Hepatocyte (in vitro differentiated cells): ENCODE measurements at regions not wholly inside any gene's neighbourhood (a gene's known extent, or its start where the extent isn't known, plus 50 kb on each side); places are given as distances from the start of the nearest gene placed in this dataset.
"Not testable (repeated sequence)": the region's sequence is repeated elsewhere in the genome, so short reads cannot be mapped to it uniquely, and the experiment has no call there.

Source experiments
- DNase-seq: peaks from one replicate; pipeline ENCODE4 v3.0.0-alpha.2; 2016; ENCODE audit warnings: low spot score
- H2AFZ ChIP-seq: fragments of 200-600 bp; sonication (generic); 2 replicates; pipeline ENCODE4 v1.6.0; 2016; ENCODE audit warnings: antibody characterized with exemption, mild to moderate bottlenecking
- H3K27ac ChIP-seq: fragments of 200-600 bp; sonication (generic); 2 replicates; pipeline ENCODE4 v1.5.1; 2016; ENCODE audit warnings: mild to moderate bottlenecking
- H3K27me3 ChIP-seq: fragments of 200-600 bp; sonication (generic); 2 replicates; pipeline ENCODE4 v1.6.1; 2016
- H3K36me3 ChIP-seq: fragments of 200-600 bp; sonication (generic); replicated peaks from 2 replicates; pipeline ENCODE4 v1.5.1; 2016; ENCODE audit warnings: low read depth; ENCODE audit not compliant: insufficient read depth
- H3K4me1 ChIP-seq: fragments of 200-600 bp; sonication (generic); 2 replicates; pipeline ENCODE4 v1.5.1; 2016; ENCODE audit warnings: mild to moderate bottlenecking, moderate library complexity; ENCODE audit not compliant: insufficient read depth
- H3K4me2 ChIP-seq: fragments of 200-600 bp; sonication (generic); 2 replicates; pipeline ENCODE4 v1.6.0; 2016
- H3K4me3 ChIP-seq: fragments of 200-600 bp; sonication (generic); 2 replicates; pipeline ENCODE4 v1.5.1; 2016; ENCODE audit warnings: mild to moderate bottlenecking
- H3K79me2 ChIP-seq: fragments of 200-600 bp; sonication (generic); 2 replicates; pipeline ENCODE4 v1.6.0; 2017; ENCODE audit warnings: mild to moderate bottlenecking
- H3K9me2 ChIP-seq: fragments of 200-600 bp; sonication (generic); replicated peaks from 2 replicates; pipeline ENCODE4 v1.6.0; 2017; ENCODE audit warnings: mild to moderate bottlenecking; ENCODE audit not compliant: insufficient read depth
- H3K9me3 ChIP-seq: fragments of 200-600 bp; sonication (generic); 2 replicates; pipeline ENCODE4 v1.5.1; 2016; ENCODE audit warnings: low read depth, mild to moderate bottlenecking
- H4K20me1 ChIP-seq: fragments of 200-600 bp; sonication (generic); 2 replicates; pipeline ENCODE4 v1.6.0; 2016; ENCODE audit warnings: mild to moderate bottlenecking; ENCODE audit not compliant: insufficient read depth, poor library complexity, severe bottlenecking
- EZH2 ChIP-seq: fragments of 200-600 bp; sonication (generic); IDR thresholded peaks from 2 replicates; pipeline ENCODE4 v1.6.1; 2016; ENCODE audit warnings: antibody characterized with exemption, mild to moderate bottlenecking, borderline replicate concordance
- EZH2phosphoT487 ChIP-seq: fragments of 200-600 bp; sonication (generic); IDR thresholded peaks from one replicate; pipeline ENCODE4 v1.6.1; 2018; ENCODE audit warnings: antibody characterized with exemption, mild to moderate bottlenecking, low read depth, moderate library complexity; ENCODE audit not compliant: unreplicated experiment, severe bottlenecking
- WGBS: methylation state at CpG from one replicate; pipeline ENCODE4 v1.1.6; 2016; ENCODE audit warnings: low lambda C conversion rate; ENCODE audit errors: missing lambda C conversion rate; 5-methylcytosine and 5-hydroxymethylcytosine counted together
- TF ChIP-seq, protein P1 (sequence below): fragments of 200-600 bp; sonication (generic); IDR thresholded peaks from 2 replicates; pipeline ENCODE4 v1.5.1; 2016; ENCODE audit warnings: antibody characterized with exemption, mild to moderate bottlenecking; ENCODE audit not compliant: poor library complexity

DNA sequence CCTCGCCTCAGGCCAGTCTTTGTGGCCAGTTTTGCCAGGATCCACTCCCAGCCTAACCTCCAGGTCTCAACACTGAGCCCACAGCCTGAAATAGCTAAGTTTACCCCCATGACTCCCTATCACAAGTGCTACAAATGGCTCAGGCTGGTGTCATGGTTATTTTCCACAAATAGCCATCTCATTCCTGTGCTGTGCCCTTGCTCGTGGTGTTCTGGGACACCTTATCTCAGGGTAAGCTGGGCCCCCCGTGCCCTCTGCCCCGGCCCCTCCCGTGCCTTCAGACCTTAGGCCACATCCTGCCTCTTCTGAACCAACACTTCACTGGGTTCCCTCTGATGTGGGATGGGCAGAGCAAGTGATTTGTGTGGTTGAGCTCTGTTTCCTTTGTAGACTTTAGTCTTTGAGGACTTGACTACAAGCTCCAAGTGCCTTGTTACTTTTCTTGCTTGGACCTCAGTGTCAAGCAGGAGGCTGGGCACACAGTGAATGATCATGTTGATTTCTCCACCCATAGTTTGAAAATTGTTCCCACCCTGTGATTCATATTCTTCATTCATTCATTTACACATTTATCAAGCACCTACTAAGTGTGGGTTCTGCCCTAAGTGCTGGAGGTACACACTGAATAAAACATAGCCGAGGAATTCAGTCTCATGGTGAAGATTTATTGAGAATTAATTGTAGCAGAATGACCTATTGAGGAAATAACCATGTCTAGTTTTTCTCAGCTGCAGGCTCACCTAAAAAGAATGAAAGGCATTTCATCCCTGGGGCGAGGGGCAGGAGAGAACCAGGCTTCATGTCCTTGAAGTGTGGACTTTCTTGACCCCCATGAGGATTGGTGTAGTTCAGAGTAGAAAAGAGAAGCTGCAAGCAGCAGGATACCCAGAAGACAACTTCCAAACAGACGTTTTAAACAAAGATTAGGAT is 84.5 kb upstream of the CTNNA1 start:
- 62% methylated on average over 6 of the region's 8 CpGs for WGBS
- no peaks in the 10 kb centered on the region for H4K20me1 ChIP-seq
- no peaks in the 10 kb centered on the region for H3K9me3 ChIP-seq
- peak overlapping the region; percentile 91 for H3K27ac ChIP-seq
- H3K4me1 ChIP-seq, result peaks cover 13% of the 10 kb centered on the region
- H2AFZ ChIP-seq, result no peak overlapping the region
- H3K27me3 ChIP-seq, result no peaks in the 10 kb centered on the region
- DNase-seq, result peak; percentile 62
- no peaks in the 10 kb centered on the region for H3K36me3 ChIP-seq
- H3K4me3 ChIP-seq, result no peak overlapping the region
- peak overlapping the region; percentile 52 for H3K4me2 ChIP-seq
- TF ChIP-seq, protein P1, sequence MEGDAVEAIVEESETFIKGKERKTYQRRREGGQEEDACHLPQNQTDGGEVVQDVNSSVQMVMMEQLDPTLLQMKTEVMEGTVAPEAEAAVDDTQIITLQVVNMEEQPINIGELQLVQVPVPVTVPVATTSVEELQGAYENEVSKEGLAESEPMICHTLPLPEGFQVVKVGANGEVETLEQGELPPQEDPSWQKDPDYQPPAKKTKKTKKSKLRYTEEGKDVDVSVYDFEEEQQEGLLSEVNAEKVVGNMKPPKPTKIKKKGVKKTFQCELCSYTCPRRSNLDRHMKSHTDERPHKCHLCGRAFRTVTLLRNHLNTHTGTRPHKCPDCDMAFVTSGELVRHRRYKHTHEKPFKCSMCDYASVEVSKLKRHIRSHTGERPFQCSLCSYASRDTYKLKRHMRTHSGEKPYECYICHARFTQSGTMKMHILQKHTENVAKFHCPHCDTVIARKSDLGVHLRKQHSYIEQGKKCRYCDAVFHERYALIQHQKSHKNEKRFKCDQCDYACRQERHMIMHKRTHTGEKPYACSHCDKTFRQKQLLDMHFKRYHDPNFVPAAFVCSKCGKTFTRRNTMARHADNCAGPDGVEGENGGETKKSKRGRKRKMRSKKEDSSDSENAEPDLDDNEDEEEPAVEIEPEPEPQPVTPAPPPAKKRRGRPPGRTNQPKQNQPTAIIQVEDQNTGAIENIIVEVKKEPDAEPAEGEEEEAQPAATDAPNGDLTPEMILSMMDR, result no peak
- no peak for TF ChIP-seq EZH2phosphoT487
- TF ChIP-seq EZH2, result no peak
- no peaks in the 10 kb centered on the region for H3K79me2 ChIP-seq
- H3K9me2 ChIP-seq, result no peaks in the 10 kb centered on the region

DNA sequence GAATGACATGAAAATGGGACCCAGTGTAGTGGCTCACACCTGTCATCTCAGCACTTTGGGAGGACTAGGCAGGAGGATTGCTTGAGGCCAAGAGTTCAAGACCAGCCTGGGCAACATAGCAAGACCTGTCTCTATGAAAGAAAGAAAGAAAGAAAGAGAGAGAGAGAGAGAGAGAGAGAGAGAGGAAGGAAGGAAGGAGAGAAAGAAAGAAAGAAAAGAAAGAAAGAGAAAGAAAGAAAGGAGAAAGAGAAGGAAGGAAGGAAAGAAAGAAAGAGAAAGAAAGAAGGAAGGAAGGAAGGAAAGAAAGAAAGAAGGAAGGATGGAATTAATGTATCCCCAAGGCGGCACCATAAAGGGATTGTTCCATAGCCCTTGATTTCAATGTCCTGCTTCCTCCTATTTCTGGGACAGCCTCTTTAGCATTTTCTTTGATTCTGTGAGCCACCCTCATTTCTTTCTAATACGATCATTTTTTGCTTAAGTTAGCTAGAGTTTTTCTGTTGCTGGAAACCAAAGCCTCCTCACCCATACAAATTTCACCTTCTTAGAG is 85.4 kb upstream of the CTNNA1 start:
- H3K9me2 ChIP-seq, H3K4me3 ChIP-seq, H3K9me3 ChIP-seq, H2AFZ ChIP-seq, H3K27me3 ChIP-seq, H3K4me2 ChIP-seq, DNase-seq, H4K20me1 ChIP-seq, H3K79me2 ChIP-seq, H3K36me3 ChIP-seq: not testable (repeated sequence)
- peaks cover 13% of the 10 kb centered on the region for H3K4me1 ChIP-seq
- 100% methylated on average over 2 of the region's 2 CpGs for WGBS
- peak overlapping the region; percentile 91 for H3K27ac ChIP-seq

DNA sequence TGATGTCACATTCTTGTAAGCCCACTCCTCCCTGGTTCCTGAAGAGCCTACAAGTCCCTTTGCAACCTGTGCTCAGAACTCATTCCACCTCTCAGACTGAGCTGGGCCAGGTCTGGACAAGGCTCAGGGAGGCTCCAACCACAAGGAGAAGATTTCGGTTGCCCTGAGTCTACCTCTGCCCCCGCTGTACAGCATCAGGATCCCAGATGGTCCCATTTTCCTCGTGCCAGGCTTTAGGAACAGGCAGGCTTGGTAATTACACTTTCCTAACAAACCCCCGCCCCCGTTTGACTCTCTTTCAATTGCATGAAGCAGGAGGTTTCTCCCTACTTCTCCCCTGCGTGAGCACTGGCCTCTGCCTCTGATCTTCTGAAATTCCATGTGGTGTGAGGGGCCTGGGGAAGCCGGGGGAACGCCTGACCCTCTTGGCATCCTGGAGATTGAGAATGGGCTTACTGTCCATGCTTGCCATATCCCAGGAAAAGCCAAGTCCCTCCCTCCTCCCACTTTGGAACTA is 86.9 kb upstream of the CTNNA1 start:
- peaks cover 13% of the 10 kb centered on the region for H3K4me1 ChIP-seq
- no peak for DNase-seq
- 92% methylated on average over 8 of the region's 8 CpGs for WGBS
- TF ChIP-seq, protein P1, result no peak
- no peak for TF ChIP-seq EZH2
- no peak for TF ChIP-seq EZH2phosphoT487
- H3K4me3 ChIP-seq, result no peak overlapping the region
- H3K36me3 ChIP-seq, result no peaks in the 10 kb centered on the region
- H3K27me3 ChIP-seq, result no peaks in the 10 kb centered on the region
- H3K4me2 ChIP-seq, result no peak overlapping the region
- no peaks in the 10 kb centered on the region for H3K9me3 ChIP-seq
- H3K79me2 ChIP-seq, result no peaks in the 10 kb centered on the region
- H3K9me2 ChIP-seq, result no peaks in the 10 kb centered on the region
- H2AFZ ChIP-seq, result no peak overlapping the region
- H3K27ac ChIP-seq, result no peak overlapping the region
- H4K20me1 ChIP-seq, result no peaks in the 10 kb centered on the region

DNA sequence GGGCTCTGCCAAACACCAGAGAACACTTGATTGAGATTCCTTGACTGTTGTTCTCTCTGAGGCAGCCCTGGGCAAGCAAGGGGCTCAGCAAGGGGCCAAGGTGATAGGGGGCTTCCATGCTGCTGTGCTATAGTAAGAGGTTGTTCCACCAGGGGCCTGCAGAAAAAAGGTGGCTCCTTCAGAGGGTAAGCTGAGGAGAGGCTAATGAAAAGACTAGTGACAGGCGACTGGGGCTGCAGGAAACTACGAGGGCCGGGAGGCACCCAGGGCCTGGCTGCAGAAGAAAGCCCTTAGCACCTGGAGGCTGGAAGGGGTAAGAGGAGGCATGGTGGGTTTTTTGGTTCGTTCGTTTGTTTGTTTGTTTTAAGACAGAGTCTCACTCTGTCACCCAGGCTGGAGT is 88.0 kb upstream of the CTNNA1 start:
- H3K9me2 ChIP-seq, result no peaks in the 10 kb centered on the region
- H3K27ac ChIP-seq, result peak overlapping the region; percentile 41
- H4K20me1 ChIP-seq, result no peaks in the 10 kb centered on the region
- 92% methylated on average over 5 of the region's 5 CpGs for WGBS
- no peaks in the 10 kb centered on the region for H3K79me2 ChIP-seq
- no peaks in the 10 kb centered on the region for H3K27me3 ChIP-seq
- no peak for DNase-seq
- H3K4me1 ChIP-seq, result peaks cover 13% of the 10 kb centered on the region
- H3K9me3 ChIP-seq, result no peaks in the 10 kb centered on the region
- no peak for TF ChIP-seq EZH2
- TF ChIP-seq, protein P1, result no peak
- TF ChIP-seq EZH2phosphoT487, result no peak
- no peak overlapping the region for H3K4me3 ChIP-seq
- no peak overlapping the region for H3K4me2 ChIP-seq
- no peak overlapping the region for H2AFZ ChIP-seq
- no peaks in the 10 kb centered on the region for H3K36me3 ChIP-seq
